ENCODE measurements at regions not wholly inside any gene's neighbourhood (a gene's known extent, or its start where the extent isn't known, plus 50 kb on each side); places are given as distances from the start of the nearest gene placed in this dataset.

- TF ChIP-seq BRCA1 (CRISPR knock-in tag; IDR thresholded peaks at IDR 0.05) = no peak
- no peak for TF ChIP-seq REST (IDR thresholded peaks at IDR 0.05; ENCODE audit: borderline replicate concordance in 1 of 2, low read depth in 1 of 2, low read length in 2 of 2)
- TF ChIP-seq SIN3A (IDR thresholded peaks at IDR 0.05; ENCODE audit: borderline replicate concordance, low read depth, low read length) = no peak
- no peak for TF ChIP-seq GABPB1 (CRISPR knock-in tag; IDR thresholded peaks at IDR 0.05)
- TF ChIP-seq ZBTB7B (CRISPR knock-in tag; IDR thresholded peaks at IDR 0.05) = no peak
- no peak for TF ChIP-seq ZNF691 (CRISPR knock-in tag; IDR thresholded peaks at IDR 0.05; ENCODE audit: borderline replicate concordance, low read depth)
- TF ChIP-seq KAT2B (IDR thresholded peaks at IDR 0.05; ENCODE audit: borderline replicate concordance, low read depth, low read length) = no peak
- no peak for TF ChIP-seq HIC2 (CRISPR knock-in tag; IDR thresholded peaks at IDR 0.05; ENCODE audit: low read depth)
- TF ChIP-seq ZNF224 (CRISPR knock-in tag; IDR thresholded peaks at IDR 0.05) = no peak
- TF ChIP-seq BCL6 (CRISPR knock-in tag; IDR thresholded peaks at IDR 0.05) = no peak
- TF ChIP-seq IRF9 (CRISPR knock-in tag; IDR thresholded peaks at IDR 0.05; ENCODE audit: borderline replicate concordance) = no peak
Observed at GRCh38 chr14:98177551-98177950, 1094.4 kb downstream of the BCL11B start.

All from HepG2 (cell line).